ENCODE measurements at regions not wholly inside any gene's neighbourhood (a gene's known extent, or its start where the extent isn't known, plus 50 kb on each side); places are given as distances from the start of the nearest gene placed in this dataset.

DNA sequence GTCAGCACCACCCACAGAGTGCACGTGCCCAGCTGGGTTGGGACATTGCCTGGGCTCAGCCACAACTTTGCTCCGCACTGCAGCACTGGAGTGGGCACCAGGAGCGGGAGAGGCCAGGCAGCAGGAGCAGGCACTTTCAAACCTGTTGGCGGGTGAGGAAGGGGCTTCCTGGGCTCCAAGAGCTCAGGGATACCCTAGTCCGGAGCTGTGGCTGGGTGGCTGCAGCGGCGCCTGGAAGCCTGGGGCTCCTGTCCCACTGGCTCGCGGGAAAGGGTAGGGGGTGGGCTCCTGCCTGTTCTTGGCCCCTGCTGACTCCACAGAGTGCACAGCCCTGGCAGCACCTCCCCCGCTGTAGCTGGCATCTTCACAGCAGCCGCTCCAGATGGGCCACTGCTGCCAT, 417.6 kb upstream of the RGMA start:
- ATAC-seq (ENCODE audit: low FRiP score) (no peak), DNase-seq (ENCODE audit: low spot score) (no peak)
- TF ChIP-seq, protein P1, sequence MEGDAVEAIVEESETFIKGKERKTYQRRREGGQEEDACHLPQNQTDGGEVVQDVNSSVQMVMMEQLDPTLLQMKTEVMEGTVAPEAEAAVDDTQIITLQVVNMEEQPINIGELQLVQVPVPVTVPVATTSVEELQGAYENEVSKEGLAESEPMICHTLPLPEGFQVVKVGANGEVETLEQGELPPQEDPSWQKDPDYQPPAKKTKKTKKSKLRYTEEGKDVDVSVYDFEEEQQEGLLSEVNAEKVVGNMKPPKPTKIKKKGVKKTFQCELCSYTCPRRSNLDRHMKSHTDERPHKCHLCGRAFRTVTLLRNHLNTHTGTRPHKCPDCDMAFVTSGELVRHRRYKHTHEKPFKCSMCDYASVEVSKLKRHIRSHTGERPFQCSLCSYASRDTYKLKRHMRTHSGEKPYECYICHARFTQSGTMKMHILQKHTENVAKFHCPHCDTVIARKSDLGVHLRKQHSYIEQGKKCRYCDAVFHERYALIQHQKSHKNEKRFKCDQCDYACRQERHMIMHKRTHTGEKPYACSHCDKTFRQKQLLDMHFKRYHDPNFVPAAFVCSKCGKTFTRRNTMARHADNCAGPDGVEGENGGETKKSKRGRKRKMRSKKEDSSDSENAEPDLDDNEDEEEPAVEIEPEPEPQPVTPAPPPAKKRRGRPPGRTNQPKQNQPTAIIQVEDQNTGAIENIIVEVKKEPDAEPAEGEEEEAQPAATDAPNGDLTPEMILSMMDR (IDR thresholded peaks at IDR 0.05), result no peak

DNA sequence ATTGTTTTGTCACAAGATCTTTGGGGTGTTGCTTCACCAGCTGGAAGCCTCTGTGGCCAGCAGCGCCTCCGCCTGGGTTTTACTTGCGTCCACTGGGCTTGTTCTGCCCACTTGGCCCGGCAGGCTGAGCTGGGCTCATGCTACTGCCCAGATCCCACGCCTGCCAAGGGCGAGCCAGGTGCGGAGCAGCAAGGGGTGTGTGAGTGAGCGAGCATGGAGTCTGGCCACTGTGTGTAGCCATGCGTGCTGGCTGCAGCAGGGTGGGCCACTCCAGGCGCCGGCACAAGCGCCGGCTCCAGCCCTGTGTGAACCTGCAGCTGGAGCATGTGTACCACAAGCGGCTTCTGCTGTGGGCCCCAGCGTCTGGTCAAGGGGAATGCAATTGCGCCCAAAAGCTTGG, 416.5 kb upstream of the RGMA start:
- TF ChIP-seq, protein P1 (IDR thresholded peaks at IDR 0.05), result no peak
- DNase-seq (ENCODE audit: low spot score) (no peak), ATAC-seq (ENCODE audit: low FRiP score) (no peak)

DNA sequence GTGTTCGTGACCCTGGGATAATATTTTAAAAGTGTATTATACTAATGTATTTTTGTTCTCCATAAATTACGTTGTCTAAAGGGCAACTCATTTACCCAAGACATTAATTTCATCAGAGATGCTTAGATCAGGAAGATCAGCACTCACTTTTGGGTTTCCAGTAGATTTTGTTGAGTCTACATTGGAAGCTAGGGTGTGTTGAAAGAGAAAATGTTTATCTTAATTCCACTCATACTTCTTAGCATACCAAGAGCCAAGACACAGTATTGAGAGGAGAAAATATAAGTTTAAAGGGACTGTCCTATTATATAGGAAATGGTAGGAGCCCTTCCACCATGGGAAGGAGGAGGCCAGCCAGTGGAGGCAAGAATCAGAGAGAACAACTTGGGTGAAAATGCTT, 412.9 kb upstream of the RGMA start:
- no peak for DNase-seq (ENCODE audit: low spot score)
- ATAC-seq (ENCODE audit: low FRiP score), result no peak
- TF ChIP-seq, protein P1 (IDR thresholded peaks at IDR 0.05), result no peak

DNA sequence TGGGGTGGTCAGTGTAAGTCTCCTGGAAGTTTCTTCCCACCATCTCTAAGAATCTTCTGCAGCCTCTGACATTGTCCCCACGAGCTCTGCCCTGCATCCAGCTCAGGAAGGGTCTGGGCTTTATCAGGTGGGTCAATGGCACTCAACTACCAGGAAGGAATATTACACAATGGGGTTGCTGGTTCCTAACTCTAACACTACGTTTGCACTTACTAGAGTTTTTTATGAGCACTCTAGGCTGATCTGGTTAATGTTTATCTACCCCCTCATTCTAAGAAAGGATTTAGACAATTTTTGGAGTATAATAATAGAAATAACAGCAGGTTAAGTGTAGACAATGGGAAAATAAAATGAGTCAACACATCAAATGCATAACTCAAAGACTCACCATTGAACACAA, 411.1 kb upstream of the RGMA start:
- DNase-seq (ENCODE audit: low spot score) (no peak), ATAC-seq (ENCODE audit: low FRiP score) (no peak)
- TF ChIP-seq, protein P1 (IDR thresholded peaks at IDR 0.05), result no peak

DNA sequence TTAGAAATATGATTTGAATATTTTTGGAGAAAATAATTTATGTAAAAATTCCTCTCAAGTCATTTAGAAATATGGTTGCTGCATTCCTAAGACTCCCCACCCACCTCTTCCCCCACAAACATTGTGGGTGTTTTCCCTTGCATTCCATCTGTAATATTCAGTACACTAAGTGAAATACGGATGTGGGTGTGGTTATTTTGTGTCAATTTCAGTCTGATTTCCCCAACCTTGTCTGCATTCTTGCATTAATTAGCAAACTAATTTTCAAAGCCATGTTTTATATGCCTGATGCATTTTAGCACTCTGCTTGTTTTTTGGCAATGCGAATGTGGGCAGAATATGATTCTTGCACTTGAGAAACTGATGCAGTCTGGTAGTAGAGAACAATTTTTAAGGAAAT, 408.3 kb upstream of the RGMA start:
- TF ChIP-seq, protein P1 (IDR thresholded peaks at IDR 0.05), result no peak
- ATAC-seq (ENCODE audit: low FRiP score), result no peak
- no peak for DNase-seq (ENCODE audit: low spot score)

DNA sequence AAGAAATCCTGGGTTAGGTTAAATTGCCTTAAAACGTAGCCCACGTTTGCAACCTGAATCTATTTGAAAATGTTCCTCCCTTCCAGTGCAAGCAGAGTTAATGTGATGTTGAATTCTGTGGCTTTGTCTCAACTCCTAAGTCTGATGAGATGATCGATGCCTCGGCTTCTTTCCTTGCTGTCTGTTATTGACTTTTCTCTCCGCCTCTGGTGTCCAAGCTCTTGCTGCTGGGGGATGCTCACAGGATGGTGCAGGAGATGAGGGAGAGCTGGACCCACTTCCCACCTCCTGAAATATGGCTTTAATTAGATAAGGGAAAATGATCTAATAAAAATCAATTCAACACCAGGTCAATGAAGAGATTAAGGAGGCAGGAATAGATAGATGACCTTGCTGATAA, 407.9 kb upstream of the RGMA start:
- no peak for ATAC-seq (ENCODE audit: low FRiP score)
- TF ChIP-seq, protein P1 (IDR thresholded peaks at IDR 0.05), result no peak
- DNase-seq (ENCODE audit: low spot score), result no peak

DNA sequence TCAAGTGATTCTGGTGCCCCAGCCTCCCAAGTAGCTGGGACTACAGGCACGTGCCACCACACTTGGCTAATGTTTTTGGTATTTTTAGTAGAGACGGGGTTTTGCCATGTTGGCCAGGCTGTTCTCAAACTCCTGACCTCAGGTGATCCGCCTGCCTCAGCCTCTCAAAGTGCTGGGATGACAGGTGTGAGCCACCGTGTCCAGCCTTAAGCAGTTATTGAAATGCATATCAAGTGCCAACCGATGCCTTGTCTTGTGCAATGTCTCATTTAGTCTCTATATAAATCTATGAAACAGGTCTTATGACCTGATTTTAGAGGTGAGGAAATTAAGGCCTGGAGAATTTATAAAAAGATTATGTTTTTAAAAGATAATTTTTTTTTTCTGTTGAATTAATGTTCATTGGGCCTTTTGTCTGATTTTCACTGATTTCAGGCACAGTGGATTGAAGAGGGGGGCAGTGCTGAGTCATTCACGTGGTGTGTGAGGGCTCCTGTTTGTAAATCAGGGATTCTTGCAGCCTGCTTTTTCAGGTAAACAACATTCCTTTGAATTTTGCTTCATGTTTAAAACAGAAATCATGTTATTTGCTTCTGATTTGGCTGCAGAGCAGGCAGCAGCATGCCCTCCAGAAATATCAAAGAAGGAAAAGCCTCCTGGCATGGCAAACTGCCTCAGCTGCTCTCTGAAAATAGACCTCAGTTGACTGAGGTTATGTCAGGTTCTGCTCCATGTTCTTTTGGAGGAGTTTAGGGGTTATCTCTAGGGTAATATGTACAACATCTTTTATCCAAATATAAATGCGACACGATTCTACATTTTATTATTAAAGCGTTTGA, 407.0 kb upstream of the RGMA start:
- DNase-seq (ENCODE audit: low spot score), result no peak
- TF ChIP-seq, protein P1 (IDR thresholded peaks at IDR 0.05), result no peak
- ATAC-seq (ENCODE audit: low FRiP score), result no peak
